ENCODE measurements at regions not wholly inside any gene's neighbourhood (a gene's known extent, or its start where the extent isn't known, plus 50 kb on each side); places are given as distances from the start of the nearest gene placed in this dataset.

DNA sequence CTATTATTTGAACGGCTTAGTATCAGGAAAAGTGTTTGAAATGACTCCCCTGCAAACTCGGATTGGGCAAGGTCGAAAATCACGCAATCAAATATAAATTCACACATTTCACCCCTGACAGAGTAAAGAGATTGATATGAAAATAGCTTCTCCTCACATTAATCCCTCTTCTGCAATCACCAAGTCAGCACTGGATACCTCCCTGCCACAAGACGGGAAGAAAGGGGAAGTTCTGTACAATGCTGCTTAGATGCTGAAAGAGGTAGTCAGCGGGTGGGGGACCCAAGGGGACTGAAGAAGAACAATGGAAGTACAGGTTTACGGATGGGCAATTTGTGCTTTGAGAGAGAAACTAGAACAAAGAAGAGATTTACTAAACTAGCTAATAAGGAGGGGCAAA is 72.0 kb upstream of the ANK3 start:
- no peak for TF ChIP-seq POLR2A (IDR thresholded peaks at IDR 0.05)
- TF ChIP-seq, protein P1, sequence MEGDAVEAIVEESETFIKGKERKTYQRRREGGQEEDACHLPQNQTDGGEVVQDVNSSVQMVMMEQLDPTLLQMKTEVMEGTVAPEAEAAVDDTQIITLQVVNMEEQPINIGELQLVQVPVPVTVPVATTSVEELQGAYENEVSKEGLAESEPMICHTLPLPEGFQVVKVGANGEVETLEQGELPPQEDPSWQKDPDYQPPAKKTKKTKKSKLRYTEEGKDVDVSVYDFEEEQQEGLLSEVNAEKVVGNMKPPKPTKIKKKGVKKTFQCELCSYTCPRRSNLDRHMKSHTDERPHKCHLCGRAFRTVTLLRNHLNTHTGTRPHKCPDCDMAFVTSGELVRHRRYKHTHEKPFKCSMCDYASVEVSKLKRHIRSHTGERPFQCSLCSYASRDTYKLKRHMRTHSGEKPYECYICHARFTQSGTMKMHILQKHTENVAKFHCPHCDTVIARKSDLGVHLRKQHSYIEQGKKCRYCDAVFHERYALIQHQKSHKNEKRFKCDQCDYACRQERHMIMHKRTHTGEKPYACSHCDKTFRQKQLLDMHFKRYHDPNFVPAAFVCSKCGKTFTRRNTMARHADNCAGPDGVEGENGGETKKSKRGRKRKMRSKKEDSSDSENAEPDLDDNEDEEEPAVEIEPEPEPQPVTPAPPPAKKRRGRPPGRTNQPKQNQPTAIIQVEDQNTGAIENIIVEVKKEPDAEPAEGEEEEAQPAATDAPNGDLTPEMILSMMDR (IDR thresholded peaks at IDR 0.05): no peak
- no peak overlapping the region for H3K4me3 ChIP-seq
- H3K9me3 ChIP-seq (replicated peaks in 1 of 3): no peaks in the 10 kb centered on the region
- H3K4me1 ChIP-seq (replicated peaks in 1 of 2): no peaks in the 10 kb centered on the region
- H3K36me3 ChIP-seq (replicated peaks in 1 of 2): no peaks in the 10 kb centered on the region
- intact Hi-C loops (cut with DNase I): no loop called here
- no peak overlapping the region for H3K27ac ChIP-seq
- H3K27me3 ChIP-seq: no peaks in the 10 kb centered on the region
- 68 to 80% (median 75%) methylated on average over 7 of the region's 7 CpGs for WGBS, 4 donors
- peak in 2 of 7 donors; percentile 4 to 13 for DNase-seq

GRCh38 chr10:60459701-60460457 is 70.2 kb upstream of the ANK3 start:
- no peak overlapping the region for H3K27ac ChIP-seq
- intact Hi-C loops (cut with DNase I): no loop called here
- no peak overlapping the region for H3K4me3 ChIP-seq
- no peaks in the 10 kb centered on the region for H3K9me3 ChIP-seq (replicated peaks in 1 of 3)
- TF ChIP-seq, protein P1 (IDR thresholded peaks at IDR 0.05): no peak
- TF ChIP-seq POLR2A (IDR thresholded peaks at IDR 0.05): no peak
- 53 to 75% (median 72%) methylated on average over 4 of the region's 4 CpGs for WGBS, 4 donors
- DNase-seq: no peak
- H3K36me3 ChIP-seq (replicated peaks in 1 of 2): no peaks in the 10 kb centered on the region
- no peaks in the 10 kb centered on the region for H3K27me3 ChIP-seq
- no peaks in the 10 kb centered on the region for H3K4me1 ChIP-seq (replicated peaks in 1 of 2)

GRCh38 chr10:60456053-60456452 is 66.4 kb upstream of the ANK3 start:
- intact Hi-C loops (cut with DNase I): no loop called here
- H3K9me3 ChIP-seq (replicated peaks in 1 of 3): no peaks in the 10 kb centered on the region
- H3K4me3 ChIP-seq: no peak overlapping the region
- H3K27ac ChIP-seq: no peak overlapping the region
- no peaks in the 10 kb centered on the region for H3K27me3 ChIP-seq
- WGBS, 4 donors: 89 to 95% (median 91%) methylated on average over 4 of the region's 4 CpGs
- H3K4me1 ChIP-seq (replicated peaks in 1 of 2): no peaks in the 10 kb centered on the region
- H3K36me3 ChIP-seq (replicated peaks in 1 of 2): no peaks in the 10 kb centered on the region
- no peak for DNase-seq
- TF ChIP-seq, protein P1 (IDR thresholded peaks at IDR 0.05): no peak
- no peak for TF ChIP-seq POLR2A (IDR thresholded peaks at IDR 0.05)

DNA sequence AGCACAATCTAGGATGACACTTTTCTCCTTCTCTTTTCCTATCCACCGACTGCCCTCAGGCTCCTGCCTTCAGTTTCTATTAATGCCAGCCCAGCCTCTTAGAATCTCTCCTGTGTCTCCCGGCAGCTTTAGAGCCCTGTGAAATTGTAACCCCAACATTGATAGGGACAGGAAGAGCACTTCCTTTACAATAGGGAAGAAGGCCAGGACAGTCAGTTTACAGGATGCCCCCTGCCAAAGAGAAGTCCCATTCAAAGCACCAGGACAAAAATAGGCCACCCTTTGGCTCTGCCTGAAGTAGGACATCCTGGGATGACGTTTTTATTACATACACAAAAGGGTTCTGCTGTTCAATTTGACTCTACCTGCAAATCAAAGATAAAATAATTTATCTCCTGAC is 64.7 kb upstream of the ANK3 start:
- DNase-seq: peak in 3 of 7 donors; percentile 5 to 51 (median 13)
- TF ChIP-seq, protein P1 (IDR thresholded peaks at IDR 0.05): no peak
- no peak for TF ChIP-seq POLR2A (IDR thresholded peaks at IDR 0.05)
- Histone ChIP-seq H3K36me3 (replicated peaks in 1 of 2) (no peaks in the 10 kb centered on the region), H3K4me3 (no peak overlapping the region), H3K4me1 (replicated peaks in 1 of 2) (no peaks in the 10 kb centered on the region), H3K9me3 (replicated peaks in 1 of 3) (no peaks in the 10 kb centered on the region), H3K27ac (no peak overlapping the region), H3K27me3 (no peaks in the 10 kb centered on the region)
- intact Hi-C loops (cut with DNase I): no loop called here
- 48 to 59% (median 57%) methylated on average over 3 of the region's 3 CpGs for WGBS, 4 donors

Measured in adrenal gland (tissue), 9 donors.